Right lobe of liver (tissue), 6 donors: ENCODE measurements at regions not wholly inside any gene's neighbourhood (a gene's known extent, or its start where the extent isn't known, plus 50 kb on each side); places are given as distances from the start of the nearest gene placed in this dataset.

Source experiments
- ATAC-seq, 4 donors: fragments of 200-7000 bp; cut with Tn5 transposase; one replicate each; pipeline ENCODE4 v1.9.1; 2020; ENCODE audit warnings: mild to moderate bottlenecking in 4 of 4, moderate library complexity in 4 of 4
- DNase-seq, 3 donors: peaks; one replicate each; pipeline ENCODE4 v3.0.0-alpha.2; 2020
- H3K27ac ChIP-seq, 3 donors: fragments of 200-600 bp; one replicate each; pipeline ENCODE4 v1.8.0; 2022
- H3K27me3 ChIP-seq, 2 donors: fragments of 200-600 bp; one replicate each; pipeline ENCODE4 v1.8.0; 2022
- H3K36me3 ChIP-seq, 4 donors: fragments of 200-600 bp; sonication (generic) in 1 of 4; one replicate each; pipeline versions ENCODE4 v1.5.1 to v1.8.0; 2017 to 2022; ENCODE audit warnings: control low read depth in 1 of 4
- H3K4me1 ChIP-seq, 4 donors: fragments of 200-600 bp; sonication (generic) in 1 of 4; one replicate each; pipeline versions ENCODE4 v1.5.1 to v1.8.0; 2017 to 2022; ENCODE audit warnings: control low read depth in 1 of 4
- H3K4me3 ChIP-seq, 3 donors: fragments of 200-600 bp; one replicate each; pipeline ENCODE4 v1.8.0; 2022
- H3K9me3 ChIP-seq, 4 donors: fragments of 200-600 bp; sonication (generic) in 1 of 4; one replicate each; pipeline versions ENCODE4 v1.5.1 to v1.8.0; 2017 to 2022; ENCODE audit warnings: control low read depth in 1 of 4
- POLR2A ChIP-seq: fragments of 450-650 bp; IDR thresholded peaks from one replicate; pipeline ENCODE4 v1.6.1; 2017; ENCODE audit warnings: antibody characterized with exemption, mild to moderate bottlenecking
- WGBS: methylation state at CpG from one replicate; pipeline ENCODE4 v1.1.6; 2018; ENCODE audit warnings: low coverage, low lambda C conversion rate; ENCODE audit not compliant: insufficient coverage; ENCODE audit errors: missing lambda C conversion rate; 5-methylcytosine and 5-hydroxymethylcytosine counted together
- intact Hi-C, 2 donors: fragments of 100-400 bp; cut with DNase I; formaldehyde crosslinking; loops; one replicate each; pipeline versions ENCODE4 v1.11.2 to v1.14.1; 2022
- TF ChIP-seq, protein P1 (sequence below), 4 donors: fragments of 200-600 bp in 3 of 4; fragments of 450-650 bp in 1 of 4; IDR thresholded peaks; one replicate each; pipeline versions ENCODE4 v1.5.1 to v1.8.0; 2016 to 2022; ENCODE audit warnings: antibody characterized with exemption in 4 of 4, mild to moderate bottlenecking in 2 of 4
- donor health status: DM: no; HTN: yes; CAD: no.
- donor health status: DM: no; HTN: no; CAD: no.
- donor health status: DM: no; HTN: no; CAD: no.
- donor health status: DM: no; HTN: yes; CAD: no.
- donor health status: DM: no; HTN: yes; CAD: no.

DNA sequence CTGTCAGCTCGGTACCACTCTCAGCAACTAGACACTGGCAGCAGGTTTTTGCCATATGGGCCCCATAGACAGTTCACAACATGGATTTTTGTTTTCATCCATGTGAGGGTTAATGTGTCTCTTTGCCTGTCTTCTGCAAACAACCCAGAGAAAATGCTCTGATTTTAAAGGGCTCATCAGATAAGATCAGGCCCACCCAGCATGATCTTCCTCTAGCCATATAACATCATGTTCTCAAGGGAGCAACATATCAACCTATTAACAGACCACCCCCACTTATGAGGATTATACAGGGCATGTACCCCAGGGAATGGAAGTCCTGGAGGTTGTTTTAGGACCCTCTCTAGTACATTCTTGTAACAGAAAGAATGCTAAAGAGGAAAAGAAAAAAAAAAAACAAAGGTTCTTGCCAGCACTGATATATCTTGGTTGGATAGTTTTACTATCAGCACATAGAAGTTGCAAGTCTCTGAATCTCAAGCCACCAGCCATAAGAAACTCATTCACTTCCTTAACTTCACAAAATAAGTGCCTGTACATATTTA is 1015.1 kb downstream of the TLE4 start:
- Histone ChIP-seq H3K27ac (no peak overlapping the region), H3K4me3 (no peak overlapping the region), H3K4me1 (no peaks in the 10 kb centered on the region), H3K36me3 (no peaks in the 10 kb centered on the region), H3K27me3 (no peaks in the 10 kb centered on the region), H3K9me3 (no peaks in the 10 kb centered on the region)
- no CpG with 5 or more reads among the region's 1 CpG for WGBS
- ATAC-seq (no peak), DNase-seq (no peak)
- TF ChIP-seq POLR2A: no peak
- TF ChIP-seq, protein P1, sequence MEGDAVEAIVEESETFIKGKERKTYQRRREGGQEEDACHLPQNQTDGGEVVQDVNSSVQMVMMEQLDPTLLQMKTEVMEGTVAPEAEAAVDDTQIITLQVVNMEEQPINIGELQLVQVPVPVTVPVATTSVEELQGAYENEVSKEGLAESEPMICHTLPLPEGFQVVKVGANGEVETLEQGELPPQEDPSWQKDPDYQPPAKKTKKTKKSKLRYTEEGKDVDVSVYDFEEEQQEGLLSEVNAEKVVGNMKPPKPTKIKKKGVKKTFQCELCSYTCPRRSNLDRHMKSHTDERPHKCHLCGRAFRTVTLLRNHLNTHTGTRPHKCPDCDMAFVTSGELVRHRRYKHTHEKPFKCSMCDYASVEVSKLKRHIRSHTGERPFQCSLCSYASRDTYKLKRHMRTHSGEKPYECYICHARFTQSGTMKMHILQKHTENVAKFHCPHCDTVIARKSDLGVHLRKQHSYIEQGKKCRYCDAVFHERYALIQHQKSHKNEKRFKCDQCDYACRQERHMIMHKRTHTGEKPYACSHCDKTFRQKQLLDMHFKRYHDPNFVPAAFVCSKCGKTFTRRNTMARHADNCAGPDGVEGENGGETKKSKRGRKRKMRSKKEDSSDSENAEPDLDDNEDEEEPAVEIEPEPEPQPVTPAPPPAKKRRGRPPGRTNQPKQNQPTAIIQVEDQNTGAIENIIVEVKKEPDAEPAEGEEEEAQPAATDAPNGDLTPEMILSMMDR (IDR thresholded peaks at IDR 0.05): no peak
- intact Hi-C loops: no loop called here

DNA sequence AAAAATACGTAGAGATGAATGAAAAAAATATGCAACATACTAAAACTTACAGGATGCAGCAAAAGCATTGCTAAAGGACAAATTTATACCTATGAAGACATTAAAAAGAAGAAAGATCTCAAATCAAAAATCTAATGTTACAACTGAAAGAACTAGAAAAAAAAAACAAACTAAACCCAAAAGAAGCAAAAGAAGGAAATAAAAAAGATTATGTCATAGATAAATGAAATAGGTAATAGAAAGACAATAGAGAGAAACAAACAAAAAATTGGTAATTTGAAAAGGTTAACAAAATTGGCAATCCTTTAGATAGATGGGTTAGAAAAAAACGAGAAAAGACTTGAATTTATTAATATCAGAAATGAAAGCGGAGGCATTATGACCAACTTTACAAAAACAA is 1000.2 kb downstream of the TLE4 start:
- H3K4me3 ChIP-seq: no peak overlapping the region
- H3K27ac ChIP-seq: no peak overlapping the region
- peaks cover 0 to 3% (median 0%) of the 10 kb centered on the region in 4 donors for H3K9me3 ChIP-seq
- 48% methylated on average over 3 of the region's 3 CpGs for WGBS
- TF ChIP-seq, protein P1 (IDR thresholded peaks at IDR 0.05): no peak
- TF ChIP-seq POLR2A: no peak
- DNase-seq: no peak
- no peaks in the 10 kb centered on the region for H3K4me1 ChIP-seq
- ATAC-seq: no peak
- H3K27me3 ChIP-seq: no peaks in the 10 kb centered on the region
- intact Hi-C loops: no loop called here
- no peaks in the 10 kb centered on the region for H3K36me3 ChIP-seq

GRCh38 chr9:80569236-80569635 is 997.5 kb downstream of the TLE4 start:
- no peak for TF ChIP-seq POLR2A
- 41% methylated on average over 1 of the region's 1 CpG for WGBS
- intact Hi-C loops: no loop called here

DNA sequence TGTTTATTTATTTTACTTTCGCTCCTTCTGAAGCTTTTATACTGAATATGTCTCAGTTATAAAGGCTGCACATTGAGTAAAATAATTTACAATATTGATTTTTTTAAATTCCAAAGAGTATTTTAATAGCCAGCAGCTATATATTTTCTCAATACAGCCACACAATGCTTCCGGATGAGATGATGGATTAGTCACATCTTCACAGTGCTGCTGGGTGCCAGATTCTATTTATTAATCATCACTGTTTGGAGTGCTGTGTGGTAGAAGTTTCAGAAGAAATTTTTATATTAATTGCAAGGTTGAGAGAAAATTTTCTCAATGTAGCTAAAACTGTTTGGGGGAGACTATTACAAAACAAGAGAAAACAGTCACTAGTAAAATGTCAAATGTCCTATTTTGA is 989.8 kb downstream of the TLE4 start:
- no peaks in the 10 kb centered on the region for H3K36me3 ChIP-seq
- DNase-seq (no peak), ATAC-seq (no peak)
- no peaks in the 10 kb centered on the region for H3K9me3 ChIP-seq
- intact Hi-C loops: no loop called here
- 71% methylated on average over 2 of the region's 2 CpGs for WGBS
- no peaks in the 10 kb centered on the region for H3K4me1 ChIP-seq
- H3K4me3 ChIP-seq: no peak overlapping the region
- H3K27ac ChIP-seq: no peak overlapping the region
- H3K27me3 ChIP-seq: no peaks in the 10 kb centered on the region
- TF ChIP-seq, protein P1 (IDR thresholded peaks at IDR 0.05): no peak
- no peak for TF ChIP-seq POLR2A

More at GRCh38 chr9:80569236-80569635, 997.5 kb downstream of the TLE4 start:
- Histone ChIP-seq H3K27me3 (no peaks in the 10 kb centered on the region), H3K27ac (no peak overlapping the region), H3K4me3 (no peak overlapping the region), H3K36me3 (no peaks in the 10 kb centered on the region), H3K9me3 (peaks cover 0 to 3% (median 0%) of the 10 kb centered on the region in 4 donors), H3K4me1 (no peaks in the 10 kb centered on the region)
- no peak for DNase-seq
- ATAC-seq: no peak

GRCh38 chr9:80560976-80561375 is 989.2 kb downstream of the TLE4 start:
- H3K4me1 ChIP-seq: no peaks in the 10 kb centered on the region
- 72% methylated on average over 2 of the region's 2 CpGs for WGBS
- H3K27ac ChIP-seq: no peak overlapping the region
- no peaks in the 10 kb centered on the region for H3K36me3 ChIP-seq
- no peak for TF ChIP-seq POLR2A
- TF ChIP-seq, protein P1 (IDR thresholded peaks at IDR 0.05): no peak
- DNase-seq (no peak), ATAC-seq (no peak)
- H3K27me3 ChIP-seq: no peaks in the 10 kb centered on the region
- H3K4me3 ChIP-seq: no peak overlapping the region
- intact Hi-C loops: no loop called here
- no peaks in the 10 kb centered on the region for H3K9me3 ChIP-seq
